ENCODE measurements at regions not wholly inside any gene's neighbourhood (a gene's known extent, or its start where the extent isn't known, plus 50 kb on each side); places are given as distances from the start of the nearest gene placed in this dataset.
"Not testable (repeated sequence)": the region's sequence is repeated elsewhere in the genome, so short reads cannot be mapped to it uniquely, and the experiment has no call there.

DNA sequence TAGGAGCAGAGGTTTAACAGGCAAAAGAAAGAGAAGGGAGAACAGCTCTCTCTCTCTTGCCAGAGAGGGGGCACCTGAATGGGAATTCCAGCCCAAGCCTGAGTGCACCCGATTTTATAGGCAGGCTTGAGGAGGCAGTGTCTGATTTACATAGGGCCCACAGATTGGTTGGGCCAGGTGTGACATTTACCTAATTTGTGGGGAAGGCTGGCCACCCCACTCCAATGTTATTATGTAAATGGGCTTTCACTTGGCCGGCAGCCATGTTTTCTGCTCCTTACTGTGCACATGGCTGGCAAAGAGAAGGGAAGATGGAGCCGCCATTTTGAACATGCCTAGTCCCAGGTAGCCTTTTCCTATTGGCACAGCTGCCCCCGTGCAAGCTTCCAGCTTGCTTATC lies 735.5 kb upstream of the AUTS2 start:
- peaks cover 2% of the 10 kb centered on the region for H3K27me3 Mint-ChIP-seq (ENCODE audit: unreplicated experiment)
- peaks cover 4% of the 10 kb centered on the region for H3K36me3 Mint-ChIP-seq (ENCODE audit: low read depth, unreplicated experiment)
- no peak overlapping the region for H3K4me3 Mint-ChIP-seq (ENCODE audit: unreplicated experiment)
- no peak overlapping the region for H3K27ac Mint-ChIP-seq (ENCODE audit: unreplicated experiment)
- no peak for DNase-seq (ENCODE audit: low spot score)
- peaks cover 54% of the 10 kb centered on the region for H3K9me3 Mint-ChIP-seq (ENCODE audit: unreplicated experiment)
- TF ChIP-seq, protein P1, sequence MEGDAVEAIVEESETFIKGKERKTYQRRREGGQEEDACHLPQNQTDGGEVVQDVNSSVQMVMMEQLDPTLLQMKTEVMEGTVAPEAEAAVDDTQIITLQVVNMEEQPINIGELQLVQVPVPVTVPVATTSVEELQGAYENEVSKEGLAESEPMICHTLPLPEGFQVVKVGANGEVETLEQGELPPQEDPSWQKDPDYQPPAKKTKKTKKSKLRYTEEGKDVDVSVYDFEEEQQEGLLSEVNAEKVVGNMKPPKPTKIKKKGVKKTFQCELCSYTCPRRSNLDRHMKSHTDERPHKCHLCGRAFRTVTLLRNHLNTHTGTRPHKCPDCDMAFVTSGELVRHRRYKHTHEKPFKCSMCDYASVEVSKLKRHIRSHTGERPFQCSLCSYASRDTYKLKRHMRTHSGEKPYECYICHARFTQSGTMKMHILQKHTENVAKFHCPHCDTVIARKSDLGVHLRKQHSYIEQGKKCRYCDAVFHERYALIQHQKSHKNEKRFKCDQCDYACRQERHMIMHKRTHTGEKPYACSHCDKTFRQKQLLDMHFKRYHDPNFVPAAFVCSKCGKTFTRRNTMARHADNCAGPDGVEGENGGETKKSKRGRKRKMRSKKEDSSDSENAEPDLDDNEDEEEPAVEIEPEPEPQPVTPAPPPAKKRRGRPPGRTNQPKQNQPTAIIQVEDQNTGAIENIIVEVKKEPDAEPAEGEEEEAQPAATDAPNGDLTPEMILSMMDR (IDR thresholded peaks at IDR 0.05; ENCODE audit: unreplicated experiment) = no peak
- no peaks in the 10 kb centered on the region for H3K4me1 Mint-ChIP-seq (ENCODE audit: unreplicated experiment)

DNA sequence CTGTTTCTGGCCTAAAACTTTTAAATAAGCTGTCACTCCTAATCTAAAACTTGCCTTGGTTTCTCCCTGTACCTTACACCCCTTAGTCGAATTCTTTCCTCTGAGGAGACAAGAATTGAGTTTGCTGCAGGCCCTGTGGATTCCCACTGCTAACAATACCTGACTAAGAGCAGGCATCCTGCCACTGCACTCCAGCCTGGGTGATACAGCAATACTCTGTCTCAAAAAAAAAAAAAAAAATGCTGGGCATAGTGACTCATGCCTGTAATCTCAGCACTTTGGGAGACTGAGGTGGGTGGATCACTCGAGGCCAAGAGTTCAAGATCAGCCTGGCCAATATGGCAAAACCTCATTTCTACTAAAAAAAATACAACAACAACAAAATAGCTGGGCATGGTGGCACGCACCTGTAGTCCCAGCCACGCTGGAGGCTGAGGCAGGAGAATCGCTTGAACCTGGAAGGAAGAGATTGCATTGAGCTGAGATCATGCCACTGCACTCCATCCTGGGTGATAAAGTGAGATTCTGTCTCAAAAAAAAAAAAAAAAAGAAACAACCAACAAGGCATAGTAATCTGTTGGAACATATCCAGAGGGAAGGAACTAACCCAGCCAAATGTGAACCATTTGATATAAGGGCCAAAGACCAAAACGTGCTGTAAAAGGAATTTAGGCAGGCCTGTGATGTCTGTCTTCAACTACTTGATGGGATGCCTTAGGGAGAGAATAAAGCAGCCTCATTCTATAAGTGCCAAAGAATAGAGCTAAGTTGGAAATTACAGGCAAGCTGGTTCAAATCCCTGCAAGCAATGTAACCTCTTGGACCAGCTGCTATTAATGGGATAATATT lies 732.7 kb upstream of the AUTS2 start:
- Mint-ChIP-seq H3K27me3 (ENCODE audit: unreplicated experiment) (peaks cover 2% of the 10 kb centered on the region), H3K4me3 (ENCODE audit: unreplicated experiment) (no peak overlapping the region), H3K4me1 (ENCODE audit: unreplicated experiment) (no peaks in the 10 kb centered on the region), H3K9me3 (ENCODE audit: unreplicated experiment) (peaks cover 49% of the 10 kb centered on the region), H3K36me3 (ENCODE audit: low read depth, unreplicated experiment) (peaks cover 15% of the 10 kb centered on the region), H3K27ac (ENCODE audit: unreplicated experiment) (no peak overlapping the region)
- no peak for DNase-seq (ENCODE audit: low spot score)
- TF ChIP-seq, protein P1 (IDR thresholded peaks at IDR 0.05; ENCODE audit: unreplicated experiment) = no peak

DNA sequence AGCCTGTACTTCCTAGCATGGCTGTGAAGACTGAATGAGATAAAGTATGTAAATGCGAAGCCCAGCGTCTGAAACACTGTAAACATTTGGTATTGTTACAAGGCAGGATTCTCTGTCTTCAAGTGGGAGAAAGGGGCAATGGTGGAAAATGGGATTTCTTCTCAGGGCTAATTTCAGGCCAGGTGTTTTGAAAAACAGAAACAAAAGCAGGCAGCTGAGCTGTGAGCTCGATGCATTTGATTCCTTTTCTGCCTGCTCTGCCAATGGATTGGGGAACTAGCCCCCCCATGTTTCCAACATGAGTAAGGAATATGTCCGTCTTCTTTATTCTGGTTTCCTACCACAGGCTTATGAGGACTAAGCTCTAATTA lies 732.1 kb upstream of the AUTS2 start:
- H3K27me3 Mint-ChIP-seq (ENCODE audit: unreplicated experiment) = peaks cover 2% of the 10 kb centered on the region
- TF ChIP-seq, protein P1 (IDR thresholded peaks at IDR 0.05; ENCODE audit: unreplicated experiment) = no peak
- H3K27ac Mint-ChIP-seq (ENCODE audit: unreplicated experiment) = no peak overlapping the region
- H3K4me3 Mint-ChIP-seq (ENCODE audit: unreplicated experiment) = no peak overlapping the region
- peaks cover 15% of the 10 kb centered on the region for H3K36me3 Mint-ChIP-seq (ENCODE audit: low read depth, unreplicated experiment)
- H3K4me1 Mint-ChIP-seq (ENCODE audit: unreplicated experiment) = no peaks in the 10 kb centered on the region
- no peak for DNase-seq (ENCODE audit: low spot score)
- peaks cover 50% of the 10 kb centered on the region for H3K9me3 Mint-ChIP-seq (ENCODE audit: unreplicated experiment)

DNA sequence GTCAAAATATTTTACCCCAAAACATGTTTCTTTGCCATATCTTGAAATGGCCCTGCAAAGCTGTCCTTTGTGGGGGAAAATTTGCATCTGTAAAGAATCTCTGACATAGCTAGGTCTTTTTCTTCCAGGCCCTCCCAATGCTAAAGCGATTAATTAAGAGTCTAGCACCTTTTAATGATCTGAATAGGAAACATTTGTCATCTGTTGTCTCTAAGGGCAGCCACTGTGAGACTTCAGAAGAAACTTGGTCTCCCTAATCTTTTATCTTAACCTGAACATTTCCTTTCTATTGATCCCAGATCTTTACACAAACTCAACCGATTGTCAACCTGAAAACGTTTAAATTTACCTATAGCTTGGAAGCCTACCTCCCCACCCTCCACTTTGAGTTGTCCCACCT lies 731.6 kb upstream of the AUTS2 start:
- not testable (repeated sequence) for DNase-seq (ENCODE audit: low spot score); H3K4me3 Mint-ChIP-seq (ENCODE audit: unreplicated experiment); H3K27me3 Mint-ChIP-seq (ENCODE audit: unreplicated experiment); H3K27ac Mint-ChIP-seq (ENCODE audit: unreplicated experiment); H3K4me1 Mint-ChIP-seq (ENCODE audit: unreplicated experiment)
- Mint-ChIP-seq H3K9me3 (ENCODE audit: unreplicated experiment) (peaks cover 50% of the 10 kb centered on the region), H3K36me3 (ENCODE audit: low read depth, unreplicated experiment) (peaks cover 15% of the 10 kb centered on the region)

DNA sequence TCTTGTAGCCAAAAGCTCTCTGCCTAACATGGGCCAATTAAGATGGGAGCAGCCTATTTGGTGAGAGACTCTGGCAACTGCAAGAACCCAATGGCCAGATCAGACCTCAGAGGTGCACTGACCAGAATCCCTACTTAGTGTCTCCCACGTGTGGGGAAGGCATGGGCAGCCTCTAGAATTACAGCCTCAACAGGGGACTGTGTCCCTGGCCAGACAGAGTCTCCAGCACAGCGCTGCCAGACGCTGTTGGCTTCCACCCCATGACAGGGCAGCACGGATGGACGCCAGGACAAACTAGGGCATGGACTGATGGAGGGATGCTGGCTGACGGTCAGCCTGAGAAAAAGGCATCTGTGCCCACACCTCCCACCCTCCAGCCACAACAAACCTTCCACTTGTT lies 729.3 kb upstream of the AUTS2 start:
- no peaks in the 10 kb centered on the region for H3K4me1 Mint-ChIP-seq (ENCODE audit: unreplicated experiment)
- H3K27ac Mint-ChIP-seq (ENCODE audit: unreplicated experiment) = no peak overlapping the region
- no peak for DNase-seq (ENCODE audit: low spot score)
- H3K9me3 Mint-ChIP-seq (ENCODE audit: unreplicated experiment) = peaks cover 63% of the 10 kb centered on the region
- TF ChIP-seq, protein P1 (IDR thresholded peaks at IDR 0.05; ENCODE audit: unreplicated experiment) = no peak
- peaks cover 19% of the 10 kb centered on the region for H3K36me3 Mint-ChIP-seq (ENCODE audit: low read depth, unreplicated experiment)
- no peak overlapping the region for H3K4me3 Mint-ChIP-seq (ENCODE audit: unreplicated experiment)
- peaks cover 2% of the 10 kb centered on the region for H3K27me3 Mint-ChIP-seq (ENCODE audit: unreplicated experiment)
